Stimulated activated memory B cell treated with anti-CD40 and anti-IgM and Interleukin-4, amounts not matched to agents 10 μg/mL and 1 μg/mL and 100 μg/mL, for 72 hours (primary cell): ENCODE measurements at regions not wholly inside any gene's neighbourhood (a gene's known extent, or its start where the extent isn't known, plus 50 kb on each side); places are given as distances from the start of the nearest gene placed in this dataset.

Experiments
- ATAC-seq: fragments of 150-1000 bp; cut with Tn5 transposase; 2 replicates; pipeline ENCODE4 v1.10.0; 2021
- H3K27ac Mint-ChIP-seq: one replicate; pipeline ENCODE4 v1.8.0; 2022; ENCODE audit warnings: mild to moderate bottlenecking, mixed read lengths
- H3K27me3 Mint-ChIP-seq: one replicate; pipeline ENCODE4 v1.8.0; 2022; ENCODE audit warnings: mixed read lengths
- H3K36me3 Mint-ChIP-seq: one replicate; pipeline ENCODE4 v1.8.0; 2022; ENCODE audit warnings: mixed read lengths
- H3K4me1 Mint-ChIP-seq: one replicate; pipeline ENCODE4 v1.8.0; 2022; ENCODE audit warnings: mixed read lengths
- H3K4me3 Mint-ChIP-seq: one replicate; pipeline ENCODE4 v1.8.0; 2022; ENCODE audit warnings: mild to moderate bottlenecking, moderate library complexity, mixed read lengths
- H3K9me3 Mint-ChIP-seq: one replicate; pipeline ENCODE4 v1.8.0; 2022; ENCODE audit warnings: mixed read lengths

DNA sequence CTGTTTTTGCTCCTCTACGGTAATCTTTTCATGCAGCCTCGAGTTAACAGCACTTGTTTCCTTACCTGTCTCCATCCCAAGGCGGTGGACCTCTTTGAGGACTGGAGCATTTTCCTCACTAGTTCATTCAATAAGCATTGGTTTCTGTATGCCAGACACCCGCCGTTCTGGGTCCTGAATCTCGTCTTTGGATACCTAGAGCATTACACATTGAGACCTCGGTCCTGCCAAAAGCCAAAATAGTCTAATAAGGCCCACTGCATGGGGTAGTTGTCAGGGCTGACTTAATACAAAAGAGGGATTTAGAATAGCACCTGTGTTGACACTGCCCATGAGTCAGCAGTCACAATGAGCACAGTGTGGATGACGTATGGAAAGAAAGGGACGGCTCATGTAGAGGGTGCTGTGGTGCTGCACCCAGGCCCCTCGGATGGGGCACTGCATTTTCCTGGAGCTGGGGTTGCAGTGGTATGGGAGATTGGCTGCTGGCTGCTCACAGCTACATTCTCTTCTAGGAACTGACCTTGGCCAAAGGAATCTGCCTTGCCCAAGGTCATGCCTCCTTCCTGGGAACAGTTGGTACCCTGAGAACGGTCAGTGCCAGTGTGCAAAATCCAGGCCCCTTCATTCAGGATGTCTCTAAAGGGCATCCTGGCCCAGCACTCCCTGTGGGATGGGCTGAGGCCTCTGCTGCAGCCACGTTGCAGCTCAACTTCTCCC, 126.9 kb upstream of the NCK2 start:
- H3K4me1 Mint-ChIP-seq, result no peaks in the 10 kb centered on the region
- H3K9me3 Mint-ChIP-seq, result no peaks in the 10 kb centered on the region
- H3K36me3 Mint-ChIP-seq, result no peaks in the 10 kb centered on the region
- ATAC-seq, result no peak
- H3K27me3 Mint-ChIP-seq, result peaks cover 34% of the 10 kb centered on the region
- H3K4me3 Mint-ChIP-seq, result no peak overlapping the region
- H3K27ac Mint-ChIP-seq, result no peak overlapping the region

DNA sequence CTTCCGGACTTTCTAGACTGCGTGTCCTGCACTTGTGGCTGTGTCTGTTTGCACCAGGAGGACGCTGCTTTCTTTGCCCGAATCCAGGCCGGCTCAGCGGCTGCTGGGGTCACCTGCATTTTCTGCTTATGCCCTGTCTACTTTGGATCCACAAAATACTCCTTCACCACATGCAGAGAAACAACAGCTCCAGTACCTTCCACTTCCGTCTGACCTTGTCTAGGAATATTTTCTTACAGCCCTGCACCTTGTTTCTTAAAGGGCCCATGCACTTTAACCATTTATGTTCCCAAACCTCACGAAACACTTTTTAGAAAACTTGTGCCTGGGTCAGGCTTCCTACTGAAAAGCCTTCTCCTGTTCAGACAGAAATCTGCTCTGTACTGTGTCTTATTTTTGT, 129.4 kb upstream of the NCK2 start:
- Mint-ChIP-seq H3K9me3 (no peaks in the 10 kb centered on the region), H3K4me3 (no peak overlapping the region), H3K36me3 (no peaks in the 10 kb centered on the region), H3K4me1 (no peaks in the 10 kb centered on the region), H3K27ac (no peak overlapping the region), H3K27me3 (peaks cover 11% of the 10 kb centered on the region)
- ATAC-seq, result no peak

DNA sequence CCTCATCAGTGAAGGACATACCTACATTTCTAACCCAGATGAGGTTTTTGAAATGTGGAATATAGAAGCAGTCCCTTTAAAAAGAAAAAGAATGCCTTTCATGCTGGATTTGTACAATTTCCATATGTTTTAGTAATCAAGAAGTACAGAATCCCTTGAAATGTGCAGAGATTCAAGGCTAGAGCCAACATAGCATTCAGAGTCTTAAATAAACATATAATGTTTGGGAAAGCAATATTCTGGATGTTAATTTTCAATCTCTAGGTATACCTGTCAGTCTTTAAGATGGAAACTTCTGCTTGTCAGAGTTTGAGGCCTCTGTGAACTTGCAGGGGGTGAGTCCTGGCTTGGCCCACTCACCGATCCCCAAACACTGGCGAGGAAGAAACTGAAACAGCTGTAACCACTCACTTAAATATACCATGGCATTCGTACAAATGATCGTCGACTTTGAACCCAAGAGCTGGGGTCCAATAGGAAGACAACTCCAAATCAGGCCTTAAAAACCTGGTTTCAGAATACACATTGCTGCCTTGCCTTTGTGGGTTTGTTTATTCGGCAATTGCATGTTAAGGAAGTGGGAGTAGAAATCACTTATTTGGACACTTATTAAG, 132.8 kb upstream of the NCK2 start:
- Mint-ChIP-seq H3K4me1 (no peaks in the 10 kb centered on the region), H3K27me3 (no peaks in the 10 kb centered on the region), H3K36me3 (no peaks in the 10 kb centered on the region), H3K27ac (no peak overlapping the region), H3K4me3 (no peak overlapping the region), H3K9me3 (no peaks in the 10 kb centered on the region)
- ATAC-seq, result no peak

DNA sequence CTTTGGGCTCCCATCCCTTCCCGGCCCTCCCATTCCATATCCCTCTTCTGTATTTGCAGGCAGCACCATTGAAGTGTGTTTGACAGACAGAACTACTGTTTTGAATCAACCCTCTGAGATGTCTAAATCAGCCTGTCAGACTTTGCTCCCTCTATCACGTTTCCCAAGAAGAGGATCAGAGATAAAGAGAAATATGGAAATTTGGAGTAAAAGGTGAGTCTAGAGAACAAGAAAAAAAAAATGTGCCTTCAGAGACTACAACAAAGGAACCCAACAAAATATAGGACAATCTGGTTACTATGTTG, 133.4 kb upstream of the NCK2 start:
- no peak for ATAC-seq
- Mint-ChIP-seq H3K27me3 (no peaks in the 10 kb centered on the region), H3K4me1 (no peaks in the 10 kb centered on the region), H3K4me3 (no peak overlapping the region), H3K36me3 (no peaks in the 10 kb centered on the region), H3K27ac (no peak overlapping the region), H3K9me3 (no peaks in the 10 kb centered on the region)

DNA sequence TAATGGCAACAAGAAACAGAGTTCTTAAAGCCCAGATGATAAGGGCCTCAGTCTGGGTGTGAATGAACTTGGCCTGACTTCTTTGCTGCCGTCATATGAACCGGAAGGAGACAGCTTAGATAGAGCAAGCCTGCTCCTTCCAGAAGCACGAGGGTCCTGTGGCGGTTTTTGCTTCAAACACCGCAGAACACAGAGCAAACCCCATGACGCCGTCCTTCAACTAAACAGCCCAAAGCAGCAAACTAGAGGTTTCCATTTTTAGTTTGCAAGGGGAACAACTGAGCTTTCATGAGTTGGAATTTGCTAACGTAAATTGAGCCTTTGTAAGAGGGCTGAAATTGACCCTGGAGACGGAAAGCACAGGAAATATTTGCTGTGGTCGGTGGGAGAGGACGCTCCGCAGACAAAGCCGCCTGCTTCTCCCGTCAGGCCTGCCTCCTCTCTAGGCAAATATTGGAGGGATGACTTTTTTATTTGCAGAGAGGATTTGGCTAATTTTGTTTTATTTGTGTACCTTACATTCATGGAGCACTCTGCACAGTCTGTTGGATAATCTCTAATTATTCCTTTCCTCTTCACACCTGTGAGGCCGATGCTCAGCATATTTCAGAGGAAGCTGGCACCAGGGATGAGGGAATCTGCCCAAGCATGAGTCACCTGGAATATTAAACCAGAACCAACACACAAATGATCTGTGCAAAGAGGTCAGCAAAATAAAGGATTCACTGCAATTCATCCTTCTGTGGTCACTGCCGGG, 134.0 kb upstream of the NCK2 start:
- Mint-ChIP-seq H3K27ac (no peak overlapping the region), H3K4me1 (no peaks in the 10 kb centered on the region), H3K9me3 (no peaks in the 10 kb centered on the region), H3K36me3 (no peaks in the 10 kb centered on the region), H3K27me3 (no peaks in the 10 kb centered on the region), H3K4me3 (no peak overlapping the region)
- no peak for ATAC-seq

DNA sequence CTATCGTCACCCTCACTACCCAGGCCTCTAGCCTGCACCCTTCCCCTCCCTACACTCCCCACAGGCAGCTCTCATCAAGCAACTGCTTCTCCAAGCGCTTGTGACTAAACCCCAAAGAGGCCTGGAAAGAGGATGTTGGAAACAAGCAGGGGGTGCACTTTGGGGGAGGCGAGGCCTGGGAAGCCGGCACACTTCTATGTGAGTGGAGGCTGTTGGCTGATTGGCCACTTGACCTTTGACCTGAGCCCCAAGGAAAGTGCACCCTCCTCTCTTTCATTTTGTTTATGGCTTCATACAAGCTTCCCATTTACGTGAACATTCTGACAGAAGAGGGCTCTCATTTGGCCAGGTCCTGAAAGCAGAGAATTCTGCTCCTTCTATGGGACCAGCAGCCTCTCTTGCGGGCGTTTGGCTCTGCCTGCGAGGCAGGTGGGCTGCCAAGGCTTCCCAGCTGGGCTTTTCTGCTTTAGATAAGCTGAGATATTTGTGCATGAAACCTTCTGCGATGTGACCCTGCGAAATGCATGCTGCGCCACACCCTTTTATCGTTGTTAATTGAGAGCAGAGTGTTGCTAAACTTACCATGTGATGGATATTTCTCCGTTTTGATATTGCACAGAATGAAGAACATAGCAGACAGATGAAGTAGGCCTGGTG, 134.8 kb upstream of the NCK2 start:
- Mint-ChIP-seq H3K4me3 (no peak overlapping the region), H3K9me3 (no peaks in the 10 kb centered on the region), H3K27me3 (no peaks in the 10 kb centered on the region), H3K4me1 (no peaks in the 10 kb centered on the region), H3K36me3 (no peaks in the 10 kb centered on the region), H3K27ac (no peak overlapping the region)
- peak; percentile 14 for ATAC-seq

DNA sequence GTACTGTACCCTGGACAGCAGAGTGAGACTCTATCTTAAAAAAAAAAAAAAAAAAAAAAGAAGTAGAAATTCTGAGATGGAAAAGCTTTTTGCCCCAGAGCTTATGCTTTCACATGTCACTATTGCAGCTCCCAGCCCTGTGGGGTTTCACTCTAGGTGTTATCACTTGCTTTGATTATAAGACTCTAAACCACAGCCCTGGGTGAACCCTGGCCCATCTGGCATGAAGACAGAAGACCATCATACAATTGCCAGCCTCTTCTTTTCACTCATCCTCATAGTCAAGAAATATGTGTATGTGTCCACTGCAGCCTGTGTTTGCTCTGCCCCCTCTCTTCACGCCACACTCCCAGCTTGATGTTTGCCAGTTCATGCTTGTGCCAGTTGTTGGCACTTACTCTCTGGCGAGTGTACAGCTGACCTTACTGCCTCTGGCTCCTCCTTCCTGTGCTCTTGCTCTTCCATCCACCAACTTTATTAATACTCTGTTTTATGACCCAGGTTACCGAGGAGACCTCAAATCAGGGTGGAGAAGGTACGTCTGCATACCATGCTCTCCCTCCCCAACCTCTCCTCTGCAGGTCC, 136.7 kb upstream of the NCK2 start:
- no peaks in the 10 kb centered on the region for H3K4me1 Mint-ChIP-seq
- peak; percentile 25 for ATAC-seq
- H3K4me3 Mint-ChIP-seq, result no peak overlapping the region
- H3K36me3 Mint-ChIP-seq, result no peaks in the 10 kb centered on the region
- H3K9me3 Mint-ChIP-seq, result no peaks in the 10 kb centered on the region
- no peaks in the 10 kb centered on the region for H3K27me3 Mint-ChIP-seq
- H3K27ac Mint-ChIP-seq, result no peak overlapping the region

DNA sequence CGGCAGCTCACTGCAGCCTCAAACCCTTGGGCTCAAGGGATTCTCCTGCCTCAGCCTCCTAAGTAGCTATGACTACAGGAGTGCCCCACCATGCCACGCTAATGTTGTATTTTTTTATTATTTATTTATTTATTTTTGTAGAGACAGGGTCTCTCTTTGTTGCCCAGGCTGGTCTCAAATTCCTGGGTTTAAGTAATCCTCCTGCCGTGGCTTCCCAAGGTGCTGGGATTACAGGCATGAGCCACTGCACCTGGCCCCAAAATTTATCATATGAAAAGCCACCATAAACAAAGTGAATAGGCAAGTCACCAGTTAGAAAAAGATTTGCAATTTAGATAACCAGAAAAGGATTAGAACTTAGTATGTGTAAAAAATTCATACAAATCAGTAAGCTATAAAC, 138.6 kb upstream of the NCK2 start:
- H3K9me3 Mint-ChIP-seq, result no peaks in the 10 kb centered on the region
- no peaks in the 10 kb centered on the region for H3K4me1 Mint-ChIP-seq
- no peak for ATAC-seq
- H3K27me3 Mint-ChIP-seq, result peaks cover 14% of the 10 kb centered on the region
- H3K27ac Mint-ChIP-seq, result no peak overlapping the region
- H3K4me3 Mint-ChIP-seq, result no peak overlapping the region
- H3K36me3 Mint-ChIP-seq, result no peaks in the 10 kb centered on the region

DNA sequence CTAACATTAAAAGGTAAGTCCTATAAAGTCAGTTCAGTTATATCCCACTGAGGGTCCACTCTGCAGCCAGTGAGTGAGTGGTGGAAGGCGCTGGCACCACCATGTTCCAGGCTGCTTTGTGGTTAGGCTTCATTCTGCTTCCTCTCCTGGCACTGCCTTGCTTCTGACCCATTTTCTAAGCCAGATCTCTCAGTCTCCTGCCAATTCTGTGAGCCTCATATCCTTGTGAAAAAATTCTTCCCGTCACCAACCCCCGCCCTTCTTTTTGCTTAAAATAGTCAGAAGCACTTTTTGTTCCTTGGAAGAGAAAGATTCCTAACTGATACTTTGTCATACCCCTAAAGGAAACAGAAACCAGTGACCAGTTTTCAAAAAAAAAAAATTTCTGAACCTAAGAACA, 139.8 kb upstream of the NCK2 start:
- Mint-ChIP-seq H3K4me3 (no peak overlapping the region), H3K4me1 (no peaks in the 10 kb centered on the region), H3K36me3 (no peaks in the 10 kb centered on the region), H3K27me3 (peaks cover 26% of the 10 kb centered on the region), H3K27ac (no peak overlapping the region), H3K9me3 (no peaks in the 10 kb centered on the region)
- ATAC-seq, result no peak

DNA sequence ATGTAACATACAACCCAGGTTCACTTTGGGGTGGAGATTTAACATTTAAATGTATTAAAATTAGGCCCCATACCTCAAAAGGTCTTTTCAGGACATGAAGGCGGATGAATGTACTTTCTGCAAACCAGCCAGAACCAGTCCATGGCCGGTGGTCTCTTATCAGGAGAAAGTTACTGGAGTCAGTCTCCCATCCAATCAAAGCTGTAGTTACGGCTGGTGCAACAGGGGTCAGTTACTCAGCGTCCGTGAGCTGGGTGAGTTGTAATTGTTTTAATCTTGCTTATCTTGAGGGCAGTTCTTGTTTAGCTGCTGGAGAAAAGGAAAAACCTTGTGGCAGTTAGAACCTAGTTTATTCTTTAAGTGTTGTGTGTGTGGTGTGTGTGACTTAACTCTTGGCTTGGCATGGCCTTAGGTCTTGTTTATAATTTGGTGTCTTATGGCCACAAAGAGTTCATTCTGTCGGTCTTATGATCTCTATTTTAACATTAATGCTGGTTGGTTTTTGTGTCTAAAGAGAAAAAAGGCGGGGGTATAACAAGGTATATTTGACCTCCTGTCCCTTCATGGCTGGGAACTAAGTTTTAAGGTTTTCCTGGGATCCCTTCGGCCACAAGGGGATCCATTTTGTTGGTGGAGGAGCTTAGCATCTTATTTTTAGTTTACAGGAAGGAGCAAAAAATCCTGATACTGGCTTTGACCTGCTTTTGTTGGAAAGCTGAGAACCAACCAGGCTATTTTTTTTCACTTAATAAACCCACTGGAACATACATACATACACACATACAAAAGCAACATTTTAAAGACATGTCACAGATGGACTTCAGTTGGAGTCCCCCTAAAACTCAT, 143.5 kb upstream of the NCK2 start:
- Mint-ChIP-seq H3K27me3 (peaks cover 28% of the 10 kb centered on the region), H3K4me3 (no peak overlapping the region), H3K4me1 (no peaks in the 10 kb centered on the region), H3K27ac (no peak overlapping the region), H3K9me3 (no peaks in the 10 kb centered on the region), H3K36me3 (no peaks in the 10 kb centered on the region)
- no peak for ATAC-seq

DNA sequence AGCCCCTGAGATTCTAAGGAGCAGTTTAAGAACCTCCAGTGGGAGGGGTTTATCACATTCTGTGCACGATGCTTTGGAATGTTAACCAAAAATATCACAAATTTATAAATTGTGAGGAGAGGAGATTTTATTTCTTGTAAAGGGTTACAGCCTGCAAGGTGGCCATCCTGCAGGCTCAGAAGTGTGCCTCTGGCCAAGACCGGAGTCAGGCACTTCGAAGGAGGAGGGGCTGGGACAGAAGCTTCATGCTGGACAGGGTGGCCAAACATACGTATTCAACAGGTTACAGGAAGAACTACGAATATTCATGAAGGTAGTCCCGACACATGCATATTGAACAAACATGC, 144.1 kb upstream of the NCK2 start:
- Mint-ChIP-seq H3K4me1 (no peaks in the 10 kb centered on the region), H3K4me3 (no peak overlapping the region), H3K27ac (no peak overlapping the region), H3K9me3 (no peaks in the 10 kb centered on the region), H3K36me3 (no peaks in the 10 kb centered on the region), H3K27me3 (peaks cover 28% of the 10 kb centered on the region)
- no peak for ATAC-seq

DNA sequence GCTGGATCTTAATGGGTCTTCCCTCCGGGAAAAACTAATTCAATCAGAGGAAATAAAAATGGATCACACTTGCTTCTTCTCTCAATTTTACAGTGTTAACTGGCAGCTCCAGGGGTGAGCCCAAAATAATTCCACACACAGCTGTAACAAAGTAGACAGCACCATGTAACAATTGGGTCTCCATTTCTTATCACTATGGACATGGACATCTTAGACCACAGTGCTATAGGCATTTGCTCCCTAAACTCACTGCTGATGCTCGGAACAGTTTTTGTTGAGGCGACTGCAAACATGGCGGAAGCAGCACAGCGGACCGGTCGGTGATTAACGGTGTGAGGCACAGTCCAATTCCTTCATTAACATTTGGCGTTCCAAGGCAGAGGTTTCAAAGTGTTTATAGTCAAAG, 144.7 kb upstream of the NCK2 start:
- H3K4me3 Mint-ChIP-seq, result no peak overlapping the region
- no peak overlapping the region for H3K27ac Mint-ChIP-seq
- H3K4me1 Mint-ChIP-seq, result no peaks in the 10 kb centered on the region
- ATAC-seq, result no peak
- no peaks in the 10 kb centered on the region for H3K9me3 Mint-ChIP-seq
- peaks cover 28% of the 10 kb centered on the region for H3K27me3 Mint-ChIP-seq
- no peaks in the 10 kb centered on the region for H3K36me3 Mint-ChIP-seq

DNA sequence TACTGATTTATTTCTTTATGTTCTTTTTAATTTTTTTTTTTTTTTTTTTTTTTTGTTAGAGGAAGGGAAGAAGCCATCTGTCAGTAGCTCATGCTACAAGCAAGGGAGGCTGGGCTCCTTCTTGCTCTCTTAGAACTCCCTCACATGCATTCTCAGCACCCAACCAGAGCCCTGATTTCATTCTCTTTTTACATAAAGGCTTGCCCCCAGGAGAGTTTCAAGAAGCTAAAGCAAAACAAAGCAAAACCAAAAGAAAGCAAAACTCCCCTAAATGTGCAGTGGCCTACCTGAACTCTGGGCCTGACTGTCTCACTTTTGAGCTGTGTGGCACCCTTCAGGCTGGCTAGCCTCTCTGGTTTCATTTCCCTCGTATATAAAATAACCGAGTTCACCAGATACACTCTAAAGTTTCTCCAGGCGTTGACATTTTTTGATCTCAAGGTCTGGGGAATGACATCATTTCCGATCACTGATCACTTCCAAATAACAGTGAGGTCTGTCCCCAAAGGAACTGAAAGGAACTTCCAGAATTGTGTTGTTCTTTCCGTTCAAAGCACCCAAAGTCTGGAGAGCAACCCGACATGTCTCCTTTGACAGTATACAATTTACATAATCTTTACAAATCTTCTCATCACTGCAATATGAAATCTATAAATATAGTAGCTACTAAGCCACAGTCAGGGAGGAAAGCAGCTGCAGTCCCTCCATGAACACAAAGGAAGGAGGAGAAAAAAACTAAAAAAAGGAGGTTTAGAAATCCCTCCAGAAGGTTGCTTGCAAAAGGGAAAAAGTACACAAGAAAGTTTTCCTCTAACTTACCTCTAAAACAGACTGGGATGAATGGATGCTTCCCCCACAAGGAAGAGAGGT, 145.6 kb upstream of the NCK2 start:
- ATAC-seq, result no peak
- H3K9me3 Mint-ChIP-seq, result no peaks in the 10 kb centered on the region
- no peaks in the 10 kb centered on the region for H3K36me3 Mint-ChIP-seq
- peaks cover 28% of the 10 kb centered on the region for H3K27me3 Mint-ChIP-seq
- H3K27ac Mint-ChIP-seq, result no peak overlapping the region
- H3K4me3 Mint-ChIP-seq, result no peak overlapping the region
- H3K4me1 Mint-ChIP-seq, result no peaks in the 10 kb centered on the region
